SU-DHL-6 (cell line): ENCODE measurements at regions not wholly inside any gene's neighbourhood (a gene's known extent, or its start where the extent isn't known, plus 50 kb on each side); places are given as distances from the start of the nearest gene placed in this dataset.

Experiments used
- H2AFZ ChIP-seq: fragments of 200-600 bp; sonication (generic); 2 replicates; pipeline ENCODE4 v1.6.1; 2014; ENCODE audit warnings: low read depth, mild to moderate bottlenecking, moderate library complexity, mixed read lengths, antibody characterized with exemption, low read length; ENCODE audit not compliant: severe bottlenecking
- H3F3A ChIP-seq: fragments of 200-600 bp; shearing (Covaris generic); 2 replicates; pipeline ENCODE4 v1.6.0; 2016; ENCODE audit warnings: antibody characterized with exemption, mild to moderate bottlenecking; ENCODE audit not compliant: insufficient read depth
- H3K27ac ChIP-seq: fragments of 200-600 bp; sonication (generic); 2 replicates; pipeline ENCODE4 v1.5.1; 2016; ENCODE audit warnings: low read depth, mild to moderate bottlenecking, low read length, moderate library complexity, mixed read lengths
- H3K27me3 ChIP-seq: fragments of 200-600 bp; sonication (generic), shearing (Covaris generic); 2 replicates; pipeline ENCODE4 v1.6.0; 2014; ENCODE audit warnings: mild to moderate bottlenecking, low read length
- H3K36me3 ChIP-seq: fragments of 200-600 bp; sonication (generic); 2 replicates; pipeline ENCODE4 v1.6.1; 2014; ENCODE audit warnings: mild to moderate bottlenecking, low read length, mixed read lengths
- H3K4me2 ChIP-seq: fragments of 300-600, 200-600 bp; shearing (Covaris generic), sonication (generic); 2 replicates; pipeline ENCODE4 v1.6.0; 2014; ENCODE audit warnings: low read length, low read depth, mild to moderate bottlenecking; ENCODE audit not compliant: poor library complexity, severe bottlenecking
- H3K4me3 ChIP-seq: fragments of 200-600 bp; sonication (generic); 2 replicates; pipeline ENCODE4 v1.5.1; 2014; ENCODE audit warnings: antibody characterized with exemption, low read length, mild to moderate bottlenecking, mixed read lengths; ENCODE audit not compliant: insufficient read depth, poor library complexity, severe bottlenecking
- H3K79me2 ChIP-seq: fragments of 200-600 bp; sonication (generic); 2 replicates; pipeline ENCODE4 v1.6.1; 2014; ENCODE audit warnings: mild to moderate bottlenecking, low read length, moderate library complexity; ENCODE audit not compliant: insufficient read depth
- H3K9ac ChIP-seq: fragments of 200-600 bp; sonication (generic); 2 replicates; pipeline ENCODE4 v1.7.0; 2014; ENCODE audit warnings: mild to moderate bottlenecking, low read length
- H3K9me2 ChIP-seq: fragments of 200-600 bp; sonication (generic); replicated peaks from 2 replicates; pipeline ENCODE4 v1.6.1; 2014; ENCODE audit warnings: low read length; ENCODE audit not compliant: insufficient read depth
- H3K9me3 ChIP-seq: fragments of 200-600 bp; sonication (generic); 2 replicates; pipeline ENCODE4 v1.6.1; 2014; ENCODE audit warnings: low read length, mixed read lengths; ENCODE audit not compliant: insufficient read depth
- H4K20me1 ChIP-seq: fragments of 200-600 bp; sonication (generic); 2 replicates; pipeline ENCODE4 v1.6.1; 2014; ENCODE audit warnings: low read depth, mild to moderate bottlenecking, antibody characterized with exemption, low read length, moderate library complexity, mixed read lengths
- CTCF ChIP-seq: fragments of 200-600 bp; sonication (generic); IDR thresholded peaks from one replicate; pipeline ENCODE4 v1.5.1; 2017; ENCODE audit warnings: antibody characterized with exemption, mild to moderate bottlenecking, low read length, moderate library complexity; ENCODE audit not compliant: insufficient read depth, poor library complexity, severe bottlenecking
- EZH2phosphoT487 ChIP-seq: fragments of 200-600 bp; sonication (generic), shearing (Covaris generic); conservative IDR thresholded peaks from 2 replicates; pipeline ENCODE4 v1.6.1; 2018; ENCODE audit warnings: mild to moderate bottlenecking, antibody characterized with exemption, low read length, moderate library complexity, mixed read lengths

- H3K4me2 ChIP-seq = no peak overlapping the region
- no peaks in the 10 kb centered on the region for H3K79me2 ChIP-seq
- no peaks in the 10 kb centered on the region for H3K36me3 ChIP-seq
- no peaks in the 10 kb centered on the region for H3F3A ChIP-seq
- no peak for TF ChIP-seq EZH2phosphoT487
- TF ChIP-seq CTCF = no peak
- no peak overlapping the region for H2AFZ ChIP-seq
- H3K27ac ChIP-seq = no peak overlapping the region
- no peaks in the 10 kb centered on the region for H3K27me3 ChIP-seq
- H4K20me1 ChIP-seq = no peaks in the 10 kb centered on the region
- no peaks in the 10 kb centered on the region for H3K9me3 ChIP-seq
- no peaks in the 10 kb centered on the region for H3K9me2 ChIP-seq
- no peak overlapping the region for H3K4me3 ChIP-seq
- no peak overlapping the region for H3K9ac ChIP-seq
These were observed 128.4 kb upstream of the SETMAR start for GRCh38 chr3:4174791-4175190.

GRCh38 chr3:4191971-4192370 lies 111.2 kb upstream of the SETMAR start:
- no peak for TF ChIP-seq CTCF
- no peak for TF ChIP-seq EZH2phosphoT487
- Histone ChIP-seq H3K4me3 (no peak overlapping the region), H3F3A (no peaks in the 10 kb centered on the region), H3K27ac (no peak overlapping the region), H3K79me2 (no peaks in the 10 kb centered on the region), H2AFZ (no peak overlapping the region), H3K36me3 (no peaks in the 10 kb centered on the region), H3K9me3 (no peaks in the 10 kb centered on the region), H3K9me2 (no peaks in the 10 kb centered on the region), H3K9ac (no peak overlapping the region), H3K27me3 (no peaks in the 10 kb centered on the region), H4K20me1 (no peaks in the 10 kb centered on the region), H3K4me2 (no peak overlapping the region)

GRCh38 chr3:4195006-4195405 lies 108.2 kb upstream of the SETMAR start:
- TF ChIP-seq CTCF (no peak), EZH2phosphoT487 (no peak)
- H3K4me2 ChIP-seq = no peak overlapping the region

More at GRCh38 chr3:4195006-4195405, 108.2 kb upstream of the SETMAR start:
- H3K79me2 ChIP-seq = no peaks in the 10 kb centered on the region
- H3K27me3 ChIP-seq = peaks cover 2% of the 10 kb centered on the region; the same call in 1 of the 2 replicates
- H3K9me3 ChIP-seq = no peaks in the 10 kb centered on the region
- H3F3A ChIP-seq = no peaks in the 10 kb centered on the region
- no peak overlapping the region for H3K9ac ChIP-seq
- H4K20me1 ChIP-seq = no peaks in the 10 kb centered on the region
- no peaks in the 10 kb centered on the region for H3K36me3 ChIP-seq
- no peaks in the 10 kb centered on the region for H3K9me2 ChIP-seq
- H3K27ac ChIP-seq = no peak overlapping the region
- H2AFZ ChIP-seq = no peak overlapping the region
- no peak overlapping the region for H3K4me3 ChIP-seq
